ENCODE measurements at regions not wholly inside any gene's neighbourhood (a gene's known extent, or its start where the extent isn't known, plus 50 kb on each side); places are given as distances from the start of the nearest gene placed in this dataset.
"Not testable (repeated sequence)": the region's sequence is repeated elsewhere in the genome, so short reads cannot be mapped to it uniquely, and the experiment has no call there.

DNA sequence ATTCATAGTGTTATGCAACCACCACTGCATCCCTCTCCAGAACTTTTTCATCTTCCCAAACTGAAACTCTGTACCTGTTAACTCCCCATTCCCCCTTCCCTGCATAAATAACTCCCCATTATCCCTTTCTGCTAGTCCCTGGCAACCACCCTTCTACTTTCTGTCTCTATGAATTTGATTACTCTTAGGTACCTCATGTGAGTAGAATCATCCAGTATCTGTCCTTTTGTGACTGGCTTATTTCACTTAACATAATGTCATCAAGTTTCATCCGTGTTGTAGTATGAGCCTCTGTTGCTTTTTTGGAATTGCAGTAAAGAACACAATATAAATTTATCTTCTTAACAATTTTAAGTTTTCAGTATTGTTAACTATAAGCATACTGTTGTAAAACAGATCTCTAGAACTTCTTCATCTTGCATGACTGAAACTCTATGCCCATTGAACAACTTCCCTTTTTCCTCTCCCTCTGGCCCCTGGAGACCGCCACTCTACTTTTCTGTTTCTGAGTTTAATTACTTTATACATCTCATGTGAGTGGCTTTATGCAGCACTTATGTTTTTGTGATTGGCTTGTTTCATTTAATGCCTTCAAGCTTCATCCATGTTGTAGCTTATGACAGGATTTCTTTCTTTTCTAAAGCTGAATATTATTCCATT lies 87.3 kb upstream of the ABCC4 start:
- no peak for DNase-seq (ENCODE audit: low read depth)

DNA sequence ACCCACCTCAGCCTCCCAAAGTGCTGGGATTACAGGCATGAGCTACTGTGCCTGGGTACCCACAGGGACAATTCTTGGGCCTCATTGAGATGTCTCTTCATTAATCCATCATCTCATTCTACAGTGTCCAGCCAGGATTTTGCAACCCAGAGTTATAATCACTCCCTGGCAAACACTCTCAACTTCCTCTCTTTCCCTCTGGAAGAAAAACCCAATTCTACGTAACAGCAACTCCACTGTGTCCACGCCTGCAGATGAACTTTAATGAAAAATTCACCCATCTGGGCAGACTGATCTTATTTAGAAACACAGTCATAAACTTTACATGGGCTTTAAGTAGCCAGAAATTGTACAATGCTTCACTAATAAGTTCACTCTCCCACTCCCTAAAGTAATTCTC lies 90.1 kb upstream of the ABCC4 start:
- DNase-seq (ENCODE audit: low read depth): no peak

DNA sequence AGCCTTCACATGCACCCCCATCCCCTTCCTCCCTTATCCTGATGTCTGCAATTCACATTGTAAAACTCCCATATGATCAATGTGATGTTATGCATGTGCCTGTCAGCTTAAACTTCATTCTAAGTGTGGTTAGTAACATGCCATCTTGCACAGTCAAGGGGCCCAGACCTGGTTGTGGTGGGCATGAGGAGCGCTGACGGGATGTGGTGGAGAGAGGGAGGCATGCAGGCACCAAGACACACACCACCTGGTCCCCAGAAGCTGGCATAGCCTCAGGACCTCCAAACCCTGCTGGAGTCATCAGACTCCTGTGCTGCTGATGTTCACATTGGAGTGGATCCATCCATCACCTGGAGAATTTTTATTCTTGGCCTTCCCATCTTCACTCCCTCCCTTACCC lies 90.5 kb upstream of the ABCC4 start:
- DNase-seq (ENCODE audit: low read depth): no peak

DNA sequence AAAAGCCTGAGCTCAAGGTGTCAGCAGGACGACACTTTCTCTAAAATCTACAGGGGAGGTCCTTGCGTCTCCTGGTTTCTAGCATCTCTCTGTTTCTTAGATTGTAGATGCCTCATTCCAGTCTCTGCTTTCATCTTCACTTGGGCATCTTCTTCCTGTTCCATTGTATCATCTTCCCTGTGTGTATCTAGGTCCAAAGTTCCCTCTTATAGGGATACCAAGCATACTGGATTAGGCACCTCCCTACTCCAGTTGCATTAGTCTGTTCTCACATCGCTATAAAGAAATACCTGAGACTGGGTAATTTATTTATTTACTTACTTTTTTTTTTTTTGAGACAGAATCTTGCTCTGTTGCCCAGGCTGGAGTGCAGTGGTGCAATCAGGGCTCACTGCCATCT lies 91.3 kb upstream of the ABCC4 start:
- no peak for DNase-seq (ENCODE audit: low read depth)

DNA sequence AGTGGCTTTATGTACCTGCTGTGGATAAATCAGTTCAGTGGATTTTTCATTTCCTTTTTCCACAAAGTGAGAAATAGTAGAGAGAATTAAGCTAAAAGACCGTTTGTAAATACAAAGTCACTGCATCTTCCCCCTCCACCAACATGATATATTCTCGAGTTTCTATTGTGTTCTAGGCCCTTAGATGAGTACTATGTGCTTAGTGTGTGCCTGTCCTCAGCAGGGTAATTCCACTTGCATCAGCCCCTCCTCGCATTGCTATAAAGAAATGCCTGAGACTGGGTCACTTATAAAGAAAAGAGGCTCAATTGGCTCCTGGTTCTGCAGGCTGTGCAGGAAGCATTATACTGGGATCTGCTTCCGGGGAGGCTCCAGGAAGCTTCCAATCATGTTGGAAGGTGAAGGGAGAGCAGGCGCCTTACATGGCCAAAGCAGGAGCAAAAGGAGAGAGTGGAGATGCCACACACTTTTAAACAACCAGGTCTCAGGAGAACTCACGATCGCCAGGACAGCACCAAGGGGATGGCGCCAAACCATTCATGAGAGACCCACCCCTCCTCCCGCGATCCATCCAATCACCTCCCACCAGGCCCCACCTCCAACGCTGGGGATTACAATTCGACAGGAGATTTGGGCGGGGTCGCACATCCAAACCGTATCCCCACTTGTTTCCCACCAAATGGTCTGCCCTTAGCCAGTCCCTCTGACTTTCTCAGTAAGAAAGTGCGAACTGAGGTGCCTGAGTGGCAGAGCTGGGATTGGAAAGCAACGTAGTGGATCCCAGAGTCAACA lies 102.3 kb upstream of the ABCC4 start:
- no peak for DNase-seq (ENCODE audit: low read depth)

DNA sequence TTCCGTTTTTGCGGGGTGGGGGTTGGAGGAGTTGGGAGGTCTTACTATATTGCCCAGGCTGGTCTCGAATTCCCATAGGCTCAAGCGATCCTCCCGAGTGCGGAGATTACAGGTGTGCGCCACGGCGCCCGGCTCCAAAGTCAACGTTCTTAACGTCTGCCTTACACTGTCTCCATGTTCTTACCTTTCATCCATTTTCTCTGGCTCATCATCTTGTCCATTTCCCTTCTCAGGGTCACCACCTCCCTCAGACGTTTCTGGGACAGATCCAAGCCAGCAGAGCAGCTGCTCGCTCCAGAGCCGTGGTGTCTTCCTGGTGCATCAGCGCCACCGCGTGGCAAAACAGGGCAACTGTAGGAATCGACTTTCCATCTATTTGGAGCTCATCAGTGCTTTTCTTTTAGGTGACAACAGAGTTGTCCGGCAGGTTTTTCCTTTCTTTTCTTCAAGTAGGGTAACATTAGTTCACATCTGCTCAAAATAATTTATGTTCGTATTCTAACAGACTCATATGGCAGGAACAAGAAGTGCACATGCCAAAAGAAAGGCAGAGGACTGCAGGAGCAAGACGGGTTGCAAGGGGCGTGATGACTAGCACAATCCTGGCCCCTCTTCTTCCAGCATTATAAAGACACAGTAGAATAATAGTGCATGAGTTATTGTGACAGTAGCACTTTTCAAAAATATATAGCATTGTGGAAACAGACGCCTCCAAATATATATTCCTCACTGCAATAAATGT lies 103.1 kb upstream of the ABCC4 start:
- DNase-seq (ENCODE audit: low read depth): peak; percentile 76

DNA sequence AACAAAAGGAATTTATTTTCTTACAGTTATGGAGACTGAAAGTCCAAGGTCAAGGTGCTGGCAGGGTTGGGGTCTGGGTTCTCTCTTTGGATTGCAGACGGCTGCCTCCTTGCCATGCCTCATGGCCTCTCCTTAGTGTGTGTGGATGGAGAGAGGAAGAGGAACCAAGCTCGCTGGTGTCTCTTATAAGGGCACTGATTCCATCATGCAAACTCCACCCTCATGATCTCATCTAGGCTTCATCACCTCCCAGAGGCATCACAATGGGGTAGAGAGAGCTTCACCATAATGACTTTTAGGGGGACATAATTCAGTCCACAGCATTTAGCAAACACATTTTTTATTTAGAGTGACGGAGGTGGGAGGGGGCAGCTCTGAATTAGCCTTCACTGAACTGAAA lies 104.9 kb upstream of the ABCC4 start:
- DNase-seq (ENCODE audit: low read depth): no peak

DNA sequence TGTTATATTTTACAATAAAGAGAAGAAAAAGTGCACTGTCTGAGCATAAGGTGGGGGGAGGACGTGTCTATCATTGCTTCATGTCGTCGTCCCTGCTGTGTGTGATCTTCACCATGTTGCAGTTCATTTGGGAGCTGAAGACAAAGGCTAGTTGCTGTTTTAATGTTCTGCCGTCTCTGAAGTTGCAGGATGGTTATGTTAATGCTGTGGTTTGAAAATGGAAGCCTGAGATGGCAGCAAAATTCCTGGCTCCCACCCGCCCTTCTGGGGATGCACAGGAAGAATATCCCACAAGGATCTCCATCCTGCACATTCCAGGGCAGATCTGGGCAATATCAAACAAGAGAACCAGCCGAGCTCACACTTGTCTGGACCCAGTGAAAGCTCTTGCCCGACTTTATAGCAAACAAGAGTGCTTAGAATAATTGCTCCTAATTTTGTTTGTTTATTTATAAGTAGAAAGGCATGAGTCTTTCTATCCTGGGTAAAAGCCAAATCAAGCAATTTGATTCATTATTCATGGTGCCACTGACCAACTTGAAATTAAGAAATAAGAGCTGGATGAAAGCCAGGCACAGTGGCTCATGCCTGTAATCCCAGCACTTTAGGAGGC lies 110.3 kb upstream of the ABCC4 start:
- peak; percentile 58 for DNase-seq (ENCODE audit: low read depth)

DNA sequence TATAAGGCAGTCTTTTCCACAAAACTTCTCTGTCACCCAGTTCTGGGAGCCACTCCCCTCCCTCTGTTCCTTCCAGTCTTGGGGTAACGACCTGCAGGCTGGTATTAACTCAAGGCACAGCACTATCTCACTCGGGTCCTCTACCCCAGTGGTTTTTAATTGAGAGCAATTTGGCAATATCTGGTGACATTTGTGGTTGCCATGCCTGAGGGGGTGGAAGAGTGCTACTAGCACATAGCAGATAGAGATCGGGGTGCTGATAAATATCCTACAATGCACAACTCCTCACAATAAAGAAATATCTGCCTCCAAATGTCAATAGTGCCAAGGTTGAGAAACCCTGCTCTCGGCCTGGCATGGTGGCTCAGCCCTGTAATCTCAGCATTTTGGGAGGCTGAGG lies 117.7 kb upstream of the ABCC4 start:
- peak; percentile 31 for DNase-seq (ENCODE audit: low read depth)

DNA sequence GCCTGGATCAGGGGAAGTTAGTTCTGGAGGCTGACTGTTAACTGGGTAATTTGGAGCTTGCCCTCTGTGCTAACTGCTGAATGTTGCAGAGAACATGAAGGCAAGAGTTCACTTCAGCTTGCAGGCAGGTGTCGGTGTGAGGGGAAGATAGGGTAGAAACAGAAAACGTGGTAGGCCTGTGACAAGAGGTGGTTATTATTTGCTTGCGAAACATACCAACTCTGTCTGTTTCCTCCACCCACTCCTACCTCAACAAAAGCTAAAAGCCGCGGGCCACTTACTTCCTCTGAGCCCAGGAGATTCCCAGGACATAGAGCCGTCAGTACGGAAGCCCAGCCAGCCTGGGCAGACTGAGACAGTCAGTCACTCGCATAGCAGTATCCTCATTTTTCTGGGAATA lies 119.2 kb upstream of the ABCC4 start:
- DNase-seq (ENCODE audit: low read depth): no peak

DNA sequence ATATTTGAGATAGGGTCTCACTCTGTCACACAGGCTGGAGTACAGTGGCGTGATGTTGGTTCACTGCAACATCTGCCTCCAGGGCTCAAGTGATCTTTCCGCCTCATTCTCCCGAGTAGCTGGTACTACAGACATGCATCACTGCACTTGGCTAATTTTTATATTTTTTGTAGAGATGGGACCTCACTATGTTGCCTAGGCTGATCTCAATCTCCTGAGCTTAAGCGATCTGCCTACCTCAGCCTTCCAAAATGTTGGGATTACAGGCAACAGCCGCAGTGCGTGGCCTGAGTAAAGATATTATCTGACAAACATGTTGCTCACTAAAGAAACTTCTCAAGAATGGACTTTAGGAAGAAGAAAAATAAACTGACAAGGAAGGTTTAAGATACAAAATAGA lies 125.4 kb upstream of the ABCC4 start:
- DNase-seq (ENCODE audit: low read depth): no peak

DNA sequence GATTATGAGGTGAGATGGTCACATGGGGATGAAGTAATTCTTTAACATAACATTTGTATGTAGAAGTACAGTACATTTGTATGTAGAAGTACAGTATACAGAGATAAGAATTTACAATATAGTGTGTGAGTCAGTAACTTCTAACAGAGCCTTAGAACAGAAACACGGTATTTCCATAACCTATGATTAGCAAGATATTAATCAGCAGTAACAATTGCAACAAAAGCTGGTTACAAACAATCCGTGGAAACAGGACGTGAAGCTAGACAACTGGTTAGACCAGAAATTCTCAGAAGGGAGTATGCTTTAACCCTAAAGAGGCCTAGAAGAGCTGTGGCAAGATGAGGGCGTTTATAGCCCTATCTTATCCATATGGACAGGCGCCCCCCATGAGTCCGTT lies 122.0 kb upstream of the CLDN10 start:
- DNase-seq (ENCODE audit: low read depth): not testable (repeated sequence)

DNA sequence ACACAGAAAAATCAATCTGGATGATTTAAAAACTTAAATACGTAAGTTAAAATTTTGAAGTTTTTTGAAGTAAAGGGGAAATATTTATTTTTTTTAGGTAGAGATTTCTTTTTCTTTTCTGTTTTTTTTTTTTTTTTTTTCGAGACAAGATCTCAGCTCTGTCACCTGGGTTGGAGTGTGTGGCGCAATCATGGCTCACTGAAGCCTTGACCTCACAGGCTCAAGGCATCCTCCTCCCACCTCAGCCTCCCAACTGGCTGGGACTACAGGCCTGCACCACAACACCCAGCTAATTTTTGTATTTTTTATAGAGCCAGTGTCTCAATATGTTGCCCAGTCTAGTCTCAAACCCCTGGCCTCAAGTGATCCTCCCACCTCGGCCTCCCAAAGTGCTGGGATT lies 120.4 kb upstream of the CLDN10 start:
- DNase-seq (ENCODE audit: low read depth): no peak

DNA sequence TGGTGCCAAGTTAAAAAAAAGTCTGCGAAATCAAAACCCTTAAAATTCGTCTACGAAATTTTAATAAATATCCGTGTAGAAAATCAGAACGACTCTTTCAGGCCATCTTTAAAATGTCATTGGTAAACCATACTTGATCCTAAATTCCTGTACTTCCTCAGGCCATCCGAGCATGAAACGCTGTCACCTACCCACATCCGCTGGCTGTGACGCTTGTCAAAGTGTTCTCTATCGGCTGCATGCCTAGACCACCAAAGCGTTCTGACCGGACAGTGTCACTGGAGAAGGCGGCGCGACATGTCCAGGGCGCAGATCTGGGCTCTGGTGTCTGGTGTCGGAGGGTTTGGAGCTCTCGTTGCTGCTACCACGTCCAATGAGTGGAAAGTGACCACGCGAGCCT lies 119.0 kb upstream of the CLDN10 start:
- DNase-seq (ENCODE audit: low read depth): no peak

DNA sequence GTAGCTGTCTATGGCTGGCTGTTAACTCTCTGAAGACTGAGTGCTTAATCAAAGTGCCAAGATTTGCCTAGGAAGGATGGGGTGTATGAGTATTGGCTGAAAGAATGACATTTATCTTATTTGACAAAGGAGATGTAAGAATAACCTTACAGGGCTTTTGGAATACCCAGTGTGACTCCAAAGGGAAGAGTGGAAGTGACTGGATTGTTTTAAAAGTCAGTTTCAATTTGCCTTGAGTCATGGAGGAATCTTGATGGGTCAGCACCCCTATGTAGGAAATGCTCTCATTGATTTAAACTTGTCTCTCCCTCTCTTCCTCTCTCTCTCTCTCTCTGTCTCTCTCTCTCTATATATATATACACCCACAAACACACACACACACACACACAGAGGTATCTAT lies 118.4 kb upstream of the CLDN10 start:
- peak; percentile 10 for DNase-seq (ENCODE audit: low read depth)

DNA sequence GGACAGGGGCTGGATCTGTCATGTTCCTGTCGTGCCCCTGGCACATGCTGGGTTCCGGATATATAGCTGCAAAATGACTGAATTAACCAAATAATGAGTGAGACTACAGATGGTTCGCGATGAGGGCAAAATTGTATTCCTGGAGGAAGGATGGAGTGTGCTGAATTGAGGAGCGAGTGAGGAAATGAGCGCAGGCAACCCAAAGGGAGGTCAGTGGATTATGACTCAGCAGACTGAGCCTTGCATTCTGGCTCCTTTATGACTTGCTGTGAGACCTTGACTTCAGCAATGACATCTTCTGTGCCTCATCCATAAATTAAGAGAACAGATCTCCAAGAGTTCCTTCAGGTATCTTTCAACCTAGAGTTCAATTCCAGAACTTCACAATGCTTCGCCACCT lies 115.0 kb upstream of the CLDN10 start:
- peak; percentile 18 for DNase-seq (ENCODE audit: low read depth)

DNA sequence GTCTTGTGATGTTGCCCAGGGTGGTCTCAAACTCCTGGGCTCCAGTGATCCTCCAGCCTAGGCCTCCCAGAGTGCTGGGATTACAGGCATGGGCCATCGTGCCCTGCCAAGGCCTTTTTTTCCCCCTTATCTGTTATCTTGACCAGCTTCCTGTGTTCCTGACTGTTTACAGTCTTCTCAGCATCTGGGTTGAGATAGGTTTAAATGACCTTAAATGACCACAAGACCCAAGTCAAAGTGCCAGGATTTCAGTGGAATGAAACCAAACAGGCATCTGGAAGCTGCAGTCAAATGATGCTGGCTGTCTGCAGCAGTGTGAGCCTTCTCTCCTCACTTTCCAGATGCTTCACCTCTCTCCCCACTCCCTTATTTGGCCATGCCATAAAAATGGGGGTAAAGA lies 114.2 kb upstream of the CLDN10 start:
- DNase-seq (ENCODE audit: low read depth): peak; percentile 51

DNA sequence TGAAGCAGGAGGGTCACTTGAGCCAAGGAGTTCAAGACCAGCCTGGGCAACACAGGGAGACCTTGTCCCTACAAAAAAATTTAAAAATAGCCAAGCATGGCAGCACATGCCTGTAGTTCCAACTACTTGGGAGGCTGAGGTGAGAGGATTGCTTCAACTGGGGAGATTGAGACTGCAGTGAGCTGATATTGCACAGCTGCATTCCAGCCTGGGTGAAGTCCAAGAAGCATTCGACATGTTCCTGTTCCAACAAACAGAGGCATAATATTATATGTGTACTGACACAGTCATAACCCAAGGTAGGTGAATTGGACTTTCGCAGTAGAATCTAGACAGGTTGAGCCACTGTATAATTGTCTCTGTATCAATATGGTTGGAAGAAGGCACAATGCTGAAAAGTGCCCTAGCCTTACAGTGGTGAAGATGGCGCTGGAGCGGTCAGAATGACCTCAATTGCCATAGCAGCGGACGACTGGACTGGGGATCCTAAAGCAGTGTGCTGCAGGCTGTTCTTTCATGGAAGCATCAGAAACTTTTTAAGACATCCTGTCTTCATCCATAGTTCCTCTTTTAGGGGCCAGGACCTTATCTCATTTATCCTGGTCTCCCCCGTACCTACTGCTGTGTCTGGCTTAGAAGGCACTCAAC lies 112.0 kb upstream of the CLDN10 start:
- no peak for DNase-seq (ENCODE audit: low read depth)

DNA sequence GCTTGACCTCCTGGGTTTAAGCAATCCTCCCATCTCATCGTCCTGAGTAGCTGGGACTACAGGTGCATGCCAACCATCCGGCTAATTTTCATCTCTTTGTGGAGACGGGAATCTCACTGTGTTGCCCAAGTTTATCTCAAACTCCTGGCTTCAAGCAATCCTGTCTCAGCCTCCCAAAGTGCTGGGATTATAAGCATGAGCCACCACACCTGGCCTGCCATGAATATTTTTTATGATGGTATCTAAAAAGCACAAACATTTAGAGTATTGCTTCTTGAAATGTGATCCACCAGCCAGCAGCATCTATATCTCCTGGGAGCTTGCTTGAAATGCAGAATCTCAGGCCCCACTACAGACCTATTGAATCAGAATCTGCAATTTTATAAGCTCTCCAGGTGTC lies 111.2 kb upstream of the CLDN10 start:
- no peak for DNase-seq (ENCODE audit: low read depth)

DNA sequence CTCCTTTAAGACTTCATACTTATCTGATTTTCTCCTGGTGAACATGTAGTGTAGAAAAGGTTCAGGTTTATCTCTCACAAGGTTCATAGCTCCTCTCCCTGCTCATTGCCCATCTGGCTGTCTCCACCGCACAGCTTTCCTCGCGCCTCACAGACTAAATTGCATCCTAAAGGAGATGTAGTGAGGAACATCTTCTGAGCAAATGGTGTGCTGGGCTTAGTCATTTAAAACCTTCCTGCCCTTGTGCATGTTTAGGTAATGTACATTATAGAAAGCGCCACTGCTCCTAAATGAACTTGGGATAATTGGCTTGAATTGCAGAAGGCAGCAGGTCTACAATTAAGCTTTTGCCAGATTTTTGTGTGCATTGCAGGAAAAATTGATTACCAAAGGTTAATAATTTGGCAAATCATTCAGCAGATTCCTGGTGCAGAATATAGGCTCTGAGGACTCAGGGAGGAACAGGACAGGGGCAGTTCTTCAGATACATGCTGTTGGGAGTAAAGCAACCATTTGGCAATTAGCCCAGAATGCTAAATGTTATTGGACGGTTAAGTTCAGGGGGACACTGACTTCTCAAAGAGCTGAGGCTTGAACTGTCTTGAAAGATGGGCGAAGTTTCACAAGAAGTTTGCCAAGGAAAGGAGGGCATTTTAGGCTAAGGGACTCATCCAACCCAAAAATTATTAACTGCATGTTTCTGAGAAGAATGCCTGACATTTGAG lies 108.4 kb upstream of the CLDN10 start:
- no peak for DNase-seq (ENCODE audit: low read depth)

DNA sequence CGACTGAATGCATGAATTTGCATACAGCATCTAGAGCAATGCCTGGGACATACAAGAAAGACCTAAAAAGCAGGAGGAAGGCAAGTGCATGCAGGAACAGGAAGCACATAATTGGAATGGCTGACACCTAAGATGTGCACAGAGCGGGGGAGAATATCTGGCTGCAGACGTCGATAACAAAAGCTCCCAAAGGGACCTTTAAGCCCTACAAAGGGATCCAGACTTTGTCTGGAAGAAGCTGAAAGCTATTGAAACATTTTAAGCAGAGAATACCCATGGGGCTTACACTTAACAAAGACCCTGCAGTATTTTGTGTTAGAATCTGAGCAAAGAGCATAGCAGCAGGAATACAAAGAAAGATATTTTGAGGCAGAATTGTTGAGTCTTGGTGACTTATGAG lies 107.4 kb upstream of the CLDN10 start:
- no peak for DNase-seq (ENCODE audit: low read depth)
